Inflammatory macrophage treated with lipopolysaccharide for 4 hours (primary cell): ENCODE measurements at regions not wholly inside any gene's neighbourhood (a gene's known extent, or its start where the extent isn't known, plus 50 kb on each side); places are given as distances from the start of the nearest gene placed in this dataset.
A peak's percentile ranks its signal among the peaks of the same experiment; 100 is the strongest.

Experiments used
- DNase-seq: peaks from one replicate; pipeline ENCODE4 v3.0.0-alpha.2; 2020

DNA sequence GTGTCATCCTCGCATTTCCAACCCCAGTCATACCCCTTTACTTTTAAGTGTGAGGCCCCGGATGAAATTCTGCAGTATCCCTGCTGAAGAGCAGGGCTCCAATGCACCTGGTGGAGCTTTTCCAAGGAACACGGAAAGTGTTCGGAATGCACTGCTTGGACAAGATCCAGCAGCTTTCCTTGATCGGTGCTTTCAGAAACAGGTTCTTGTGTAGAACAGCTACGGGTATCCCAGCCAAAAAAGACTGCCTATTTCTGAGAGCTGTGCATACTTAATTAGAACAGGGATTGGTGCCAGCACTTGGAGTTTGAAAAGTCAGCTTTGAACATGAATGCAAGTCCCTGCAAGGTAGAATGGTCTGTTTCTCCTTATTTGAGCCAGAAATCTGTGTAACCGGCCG lies 87.2 kb upstream of the C1QTNF9B start:
- no peak for DNase-seq

DNA sequence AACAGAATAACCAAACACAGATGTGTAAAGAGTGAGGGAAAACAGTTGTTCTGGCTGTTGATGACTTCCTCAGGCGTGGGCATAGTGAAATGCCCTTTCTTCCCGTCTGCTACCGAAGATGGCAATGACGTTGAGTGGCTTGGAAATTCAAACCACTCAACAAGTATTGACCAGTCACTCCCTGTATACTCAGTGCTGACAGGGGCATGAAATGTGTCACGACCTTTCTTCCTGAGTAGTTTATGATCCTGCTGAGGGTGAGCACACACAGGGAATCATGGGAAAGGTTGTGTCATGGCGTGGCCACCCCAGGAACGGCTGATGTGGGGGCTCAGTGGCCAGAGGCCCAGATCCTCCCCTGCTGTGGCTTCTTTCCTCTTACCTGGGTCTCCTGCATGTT lies 87.8 kb upstream of the C1QTNF9B start:
- no peak for DNase-seq

DNA sequence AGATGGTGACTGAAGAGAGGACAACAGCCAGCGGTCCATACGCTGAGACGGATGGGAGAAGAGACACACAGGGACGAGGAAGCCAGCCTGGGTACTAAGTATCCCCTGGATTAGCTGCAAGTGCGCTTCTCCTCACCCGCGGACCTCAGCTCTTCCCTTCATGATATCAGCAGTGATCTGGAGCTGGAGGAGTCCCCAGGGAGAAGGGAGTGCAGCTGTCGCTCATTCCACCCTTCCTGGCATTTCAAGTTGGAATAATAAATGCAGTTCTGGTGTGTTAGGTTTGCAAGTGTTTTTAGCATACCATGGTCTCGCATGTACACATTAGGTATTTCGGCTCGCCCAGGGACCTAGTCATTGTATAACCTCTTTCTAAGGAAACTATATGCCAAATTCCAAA lies 88.5 kb upstream of the C1QTNF9B start:
- no peak for DNase-seq

DNA sequence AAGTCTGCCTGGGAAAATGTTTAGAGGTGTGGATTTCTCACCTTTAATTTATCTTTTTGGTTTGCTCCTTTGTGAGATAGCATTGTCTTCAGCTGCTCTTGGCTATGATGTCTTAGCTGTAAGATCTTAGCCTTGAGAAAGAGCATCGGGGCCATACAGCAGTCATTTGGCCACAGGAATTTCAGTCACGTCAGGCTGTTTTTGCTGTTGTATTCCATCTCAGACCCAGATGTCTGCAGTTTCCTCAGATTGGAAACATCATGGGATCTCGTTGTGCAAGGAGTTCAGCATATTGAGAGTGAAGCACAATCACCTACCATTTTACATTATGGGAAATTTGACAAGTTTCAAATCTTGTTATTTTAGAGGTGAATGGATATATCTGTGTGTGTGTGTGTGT lies 89.3 kb upstream of the C1QTNF9B start:
- no peak for DNase-seq

DNA sequence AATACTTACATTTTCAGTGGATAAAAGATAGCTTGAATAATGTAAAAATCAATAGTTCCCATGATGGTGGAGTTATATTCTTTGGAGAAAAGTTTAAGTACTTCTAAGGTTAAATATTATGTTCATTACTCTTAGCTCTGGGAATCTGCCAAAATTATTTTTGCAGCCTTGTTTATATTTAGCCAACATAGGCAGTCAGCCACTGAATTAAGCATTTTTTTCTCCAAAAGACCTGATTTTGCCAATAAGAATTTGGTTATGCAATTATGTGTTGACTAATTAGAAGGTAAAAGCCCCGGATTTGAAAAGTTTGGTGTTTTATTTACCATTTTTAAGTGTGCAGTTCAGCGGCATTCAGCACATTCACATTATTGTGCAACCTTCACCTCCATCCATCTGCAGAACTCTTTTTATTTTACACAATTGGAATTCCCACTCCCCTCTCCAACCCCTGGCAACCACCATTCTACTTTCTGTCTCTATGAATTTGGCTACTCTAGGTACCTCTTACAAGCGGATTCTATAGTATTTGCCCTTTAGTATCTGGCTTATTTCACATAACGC lies 90.1 kb upstream of the C1QTNF9B start:
- no peak for DNase-seq

DNA sequence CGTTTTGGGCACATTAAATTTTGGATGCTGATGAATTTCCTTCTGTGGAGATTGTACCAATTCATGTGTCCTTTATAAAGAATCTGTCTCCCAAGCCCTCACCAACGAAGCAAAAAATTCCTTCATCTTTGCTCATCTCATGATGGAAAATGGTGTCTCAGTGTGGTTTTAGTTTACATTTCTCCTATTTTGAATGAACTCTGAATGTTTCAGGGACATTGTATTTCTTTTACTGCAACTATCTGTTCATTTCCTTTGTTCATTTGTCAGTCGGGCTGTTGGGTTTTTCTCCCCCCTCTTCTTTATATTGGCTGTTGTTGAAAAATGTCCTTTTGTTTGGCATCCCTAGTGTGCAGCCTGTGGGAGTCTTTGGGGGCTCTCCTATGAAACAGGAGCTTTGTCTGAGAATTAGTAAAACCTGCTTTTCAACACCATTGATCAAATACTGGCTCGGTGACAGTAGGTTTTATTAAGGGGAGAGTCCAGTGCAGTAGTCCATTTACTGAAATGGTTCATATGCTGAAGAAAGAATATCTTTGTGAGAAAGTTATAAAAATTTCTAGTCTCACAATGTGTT lies 91.3 kb upstream of the C1QTNF9B start:
- no peak for DNase-seq

DNA sequence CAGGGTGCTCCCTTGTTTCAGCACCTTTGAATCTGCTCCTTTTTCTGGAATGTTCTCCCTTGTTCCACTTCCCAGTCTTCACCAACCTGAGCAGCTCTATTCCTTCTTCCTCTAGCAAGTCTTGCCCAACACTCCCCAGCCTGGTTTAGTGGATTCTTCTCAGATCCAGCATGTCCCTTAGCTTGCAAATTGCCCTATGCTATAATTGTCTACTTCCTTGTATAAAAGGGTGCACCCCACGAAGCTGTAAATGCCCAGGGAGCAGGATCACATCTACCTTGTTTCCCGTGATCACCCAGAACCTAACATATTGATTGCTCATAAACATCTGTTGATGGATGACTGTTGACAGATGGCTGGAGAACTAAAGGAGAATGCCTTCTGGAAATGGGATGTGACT lies 93.2 kb upstream of the C1QTNF9B start:
- DNase-seq, result no peak

DNA sequence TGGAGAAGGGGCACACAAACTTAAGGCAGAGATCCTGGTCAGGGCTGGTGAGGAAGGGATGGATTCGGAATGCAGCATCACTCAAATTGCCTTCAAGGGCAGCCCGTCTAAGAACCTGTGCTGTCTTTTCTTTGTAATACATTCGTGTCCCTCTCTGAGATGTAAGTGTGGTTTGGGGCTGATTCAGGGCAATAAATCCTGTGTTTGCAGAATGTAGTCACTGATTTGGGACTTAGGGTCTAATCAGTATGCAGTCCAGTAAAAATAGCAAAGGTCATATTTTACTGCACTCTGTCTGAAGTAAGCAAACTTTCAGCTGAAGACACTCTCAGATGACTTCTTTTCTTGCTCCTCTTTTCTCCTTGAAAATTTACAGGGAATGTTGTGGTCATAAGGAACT lies 93.8 kb upstream of the C1QTNF9B start:
- no peak for DNase-seq

DNA sequence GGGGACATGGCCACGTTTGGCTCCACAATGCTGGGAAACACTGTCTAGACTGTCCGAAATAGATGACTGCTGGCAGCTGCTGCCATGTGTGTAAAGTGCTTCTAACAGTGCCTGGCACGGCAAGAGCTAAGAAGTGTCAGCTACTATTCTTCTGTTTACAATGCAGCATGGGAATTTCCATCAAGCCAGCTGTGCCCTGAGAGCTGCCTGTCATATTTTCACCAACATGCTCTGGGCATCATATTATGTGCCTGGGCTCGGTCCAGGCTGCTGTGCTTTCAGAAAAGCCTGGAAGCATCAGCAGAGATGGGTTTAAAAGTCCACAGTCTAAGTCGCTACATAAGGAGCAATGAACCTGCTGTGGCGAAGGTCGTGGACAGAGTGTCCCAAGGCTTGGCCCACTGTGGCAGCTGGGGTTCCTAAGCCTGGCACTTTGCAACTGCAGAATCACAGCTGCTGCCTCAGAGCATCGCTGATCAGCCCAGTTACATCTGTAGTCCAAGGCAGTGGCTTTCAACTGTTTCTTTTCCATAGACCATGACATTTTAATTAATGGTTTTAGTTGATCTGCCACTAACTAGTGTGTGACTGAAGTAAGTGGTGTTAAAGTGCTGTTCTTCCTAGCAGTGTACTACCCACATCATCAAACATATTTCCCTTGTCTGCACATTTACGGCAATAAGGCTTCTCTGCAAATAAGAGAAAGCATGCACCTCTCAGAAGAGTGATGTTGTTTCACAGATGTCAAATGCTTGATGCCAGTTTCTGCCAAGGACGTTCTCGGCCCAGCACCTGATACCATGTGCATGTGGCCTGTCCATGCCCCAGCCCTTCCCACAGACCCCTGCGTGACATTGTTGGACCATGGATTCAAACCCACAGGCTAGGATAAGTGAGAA lies 95.7 kb upstream of the C1QTNF9B start:
- DNase-seq, result no peak

DNA sequence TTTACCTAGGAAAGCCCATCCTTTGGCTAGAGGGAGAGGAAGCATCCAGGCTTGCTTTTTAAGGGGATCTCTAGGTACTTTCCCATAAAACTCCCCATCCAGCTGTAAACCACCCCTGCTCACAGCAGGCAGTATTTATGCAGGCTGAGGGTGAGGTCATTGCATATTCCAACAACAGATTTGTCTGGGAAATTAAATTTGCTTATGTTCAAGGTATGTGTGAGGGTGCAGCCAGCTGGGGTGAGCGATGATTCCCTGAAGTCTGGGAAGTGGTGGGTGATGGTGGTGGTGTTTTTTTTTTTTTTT lies 96.3 kb upstream of the C1QTNF9B start:
- peak; percentile 34 for DNase-seq

DNA sequence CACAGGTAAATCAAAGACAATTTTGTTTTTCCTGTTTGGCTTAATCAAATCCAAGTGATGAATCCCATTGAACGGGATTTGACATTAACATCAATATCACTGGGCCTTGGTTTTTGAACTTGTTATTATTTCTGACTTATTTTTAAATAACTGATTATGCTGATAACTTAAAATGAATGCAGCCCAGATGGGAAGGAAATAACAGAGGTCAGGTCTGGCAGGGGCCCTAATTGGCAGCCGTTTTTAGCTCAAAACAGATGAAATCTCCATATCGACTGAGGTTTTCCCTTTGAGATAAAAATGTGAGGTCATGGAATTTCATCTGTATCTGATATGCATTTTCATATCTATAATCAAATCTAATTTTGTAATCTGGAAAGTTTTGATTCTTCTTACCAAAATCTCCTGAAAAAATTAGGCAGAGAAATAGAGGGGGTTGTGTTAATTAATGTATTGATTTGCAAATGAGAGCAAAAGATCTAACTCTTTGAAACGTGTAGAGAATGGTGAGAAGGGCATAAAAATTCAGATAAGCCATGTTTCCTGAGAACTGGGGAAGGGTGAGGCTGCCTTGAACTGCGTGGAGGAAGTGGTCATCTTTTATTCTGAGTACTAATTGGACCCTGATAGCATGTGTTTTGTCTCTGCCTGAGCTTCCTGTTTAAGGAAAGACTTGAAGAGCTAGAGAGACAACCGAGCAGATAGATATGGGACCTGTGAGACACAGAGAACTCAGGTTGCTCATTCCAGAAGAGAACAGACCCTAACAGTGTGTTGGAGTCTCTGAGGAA lies 98.2 kb upstream of the C1QTNF9B start:
- DNase-seq, result no peak

DNA sequence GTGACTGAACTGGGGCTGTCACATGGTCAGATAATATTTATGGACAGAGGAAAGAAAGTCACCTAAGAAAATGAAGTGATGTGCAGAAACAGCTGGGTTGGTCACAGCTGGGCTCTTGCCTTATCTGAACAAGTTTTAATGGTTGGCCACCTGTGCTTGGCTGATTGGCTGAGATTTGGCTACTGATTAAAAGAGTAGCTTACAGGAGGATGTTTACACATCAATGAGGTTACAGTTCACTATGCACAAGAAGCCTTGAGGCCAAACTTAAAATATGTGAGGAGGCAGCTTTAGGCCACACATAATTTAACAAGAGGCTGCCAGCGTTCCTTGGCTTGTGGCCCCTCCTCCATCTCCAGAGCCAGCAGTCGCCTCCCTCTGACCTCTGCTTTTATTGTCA lies 99.2 kb upstream of the C1QTNF9B start:
- DNase-seq, result no peak

DNA sequence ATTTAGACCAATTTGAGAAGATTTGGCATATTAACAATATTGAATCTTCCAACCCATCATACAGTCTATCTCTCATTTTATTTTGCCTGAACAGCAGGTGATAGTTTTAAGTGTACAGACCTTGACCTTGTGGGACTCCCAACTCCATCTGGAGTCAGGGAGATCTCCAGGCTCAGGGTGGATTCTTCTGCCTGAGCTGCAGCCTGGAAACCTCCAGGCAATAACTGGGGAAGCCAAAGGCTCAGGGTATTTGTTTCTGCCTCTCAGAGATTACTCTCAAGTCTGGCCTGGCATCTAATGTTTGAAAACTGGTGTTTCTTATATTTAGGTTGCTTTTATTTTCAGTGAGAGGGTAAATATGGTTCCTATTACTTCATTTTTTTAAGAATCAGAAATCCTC lies 102.1 kb upstream of the C1QTNF9B start:
- DNase-seq, result no peak

DNA sequence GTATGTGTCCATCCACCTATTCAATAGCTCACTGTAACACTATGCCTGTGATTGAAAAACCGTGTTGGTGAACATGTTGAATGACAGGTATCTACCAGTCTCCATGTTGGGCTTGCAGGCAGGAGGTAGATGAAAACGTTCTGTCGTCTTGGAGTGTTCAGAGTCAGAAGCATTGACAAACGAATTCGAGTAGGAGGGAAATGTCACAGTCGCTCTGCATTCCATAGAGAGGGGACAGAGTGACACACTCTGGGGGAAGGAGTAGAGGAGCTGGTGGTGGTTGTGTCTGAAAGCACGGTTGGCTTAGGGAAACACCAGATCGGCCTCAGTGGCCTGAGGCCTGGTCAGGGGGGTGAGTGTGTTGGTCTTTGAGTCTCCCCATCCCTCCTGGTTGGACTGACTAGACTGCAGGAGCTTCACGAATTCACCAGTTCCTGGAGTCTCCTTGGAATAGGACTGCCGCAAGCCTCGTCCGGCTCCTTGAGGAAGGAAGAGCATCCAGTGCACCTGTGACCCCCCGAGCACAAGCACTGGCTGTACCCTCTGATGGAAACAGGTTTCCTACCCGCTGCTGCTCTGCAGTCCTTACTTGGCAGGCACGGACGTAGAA lies 105.0 kb upstream of the C1QTNF9B start:
- DNase-seq, result no peak

DNA sequence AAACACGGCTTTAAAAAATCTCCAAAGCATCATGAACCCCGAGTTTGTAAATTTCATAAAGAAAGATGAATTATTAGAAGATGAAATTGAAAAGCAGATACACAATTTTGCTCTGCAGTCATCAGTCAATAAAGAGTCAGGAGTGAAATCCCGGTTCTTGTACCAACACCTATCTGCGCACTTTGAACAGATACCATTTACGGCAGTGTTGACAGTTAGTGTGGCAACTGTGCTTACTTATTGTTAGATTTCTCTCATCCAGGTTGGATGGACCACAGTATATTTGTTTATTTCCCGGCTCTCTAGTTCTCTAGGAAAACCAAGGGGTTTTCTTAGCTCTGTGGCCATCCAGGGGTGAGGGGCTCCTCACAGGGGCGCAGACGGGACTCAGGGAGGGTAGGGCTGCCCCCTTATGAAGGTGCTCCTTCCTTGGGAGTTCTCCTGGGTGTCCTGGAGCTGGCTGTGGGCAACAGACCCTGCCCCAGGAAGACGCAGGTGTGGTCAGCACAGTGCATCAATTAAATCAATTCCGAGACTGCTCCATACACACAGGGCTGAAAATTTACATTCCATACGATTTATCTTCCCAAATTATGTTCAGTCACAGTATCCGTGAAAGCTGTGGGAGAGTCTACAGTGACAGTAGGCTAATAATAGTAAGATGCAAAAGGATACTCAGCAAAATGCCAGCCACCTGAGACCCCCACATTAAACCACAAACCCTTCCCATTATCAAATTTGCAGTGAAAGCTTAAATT lies 107.0 kb upstream of the C1QTNF9B start:
- no peak for DNase-seq

DNA sequence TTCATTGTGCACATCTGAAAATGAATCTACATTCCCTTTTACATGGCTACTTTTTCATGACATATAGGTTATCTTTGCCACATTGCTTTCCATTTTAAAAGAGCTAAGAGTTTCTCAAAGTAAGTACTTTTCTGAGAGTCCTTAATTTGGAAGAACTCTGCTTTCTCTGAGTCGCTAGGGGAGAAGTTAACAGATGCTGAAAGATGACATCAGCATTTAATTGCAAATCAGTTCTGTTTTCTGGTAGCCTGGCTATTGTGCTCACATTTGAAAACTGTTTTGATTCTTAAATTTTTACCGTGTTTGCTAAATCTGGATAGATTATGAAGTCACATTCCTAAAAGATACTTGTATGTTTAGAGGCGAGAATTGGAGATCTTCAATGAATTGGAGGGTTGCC lies 107.7 kb upstream of the C1QTNF9B start:
- DNase-seq, result no peak

DNA sequence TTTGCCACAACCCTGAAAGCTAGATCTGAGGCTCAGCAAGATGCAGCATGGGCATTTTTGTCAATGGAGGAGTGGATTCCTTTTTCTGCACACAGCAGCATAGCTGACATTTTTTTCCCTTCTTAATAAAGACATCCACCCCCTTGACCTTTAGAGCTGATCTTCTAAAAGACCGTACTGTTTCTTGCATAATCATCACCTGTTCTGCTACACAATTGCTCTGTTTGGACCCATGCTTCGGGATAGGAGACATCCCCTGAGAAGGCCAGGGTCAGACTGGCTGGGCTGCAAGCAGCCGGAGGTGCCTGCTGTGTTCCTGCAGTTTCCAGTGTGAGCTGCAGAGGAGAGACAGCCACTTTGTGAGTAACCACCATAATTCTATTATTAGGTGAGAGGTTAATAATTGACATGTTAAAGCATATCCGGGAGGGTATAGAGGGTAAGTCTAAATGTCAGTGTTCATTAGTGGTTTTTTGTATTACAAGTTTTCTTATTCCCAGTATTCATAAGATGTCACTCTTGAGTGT lies 108.5 kb upstream of the C1QTNF9B start:
- no peak for DNase-seq

DNA sequence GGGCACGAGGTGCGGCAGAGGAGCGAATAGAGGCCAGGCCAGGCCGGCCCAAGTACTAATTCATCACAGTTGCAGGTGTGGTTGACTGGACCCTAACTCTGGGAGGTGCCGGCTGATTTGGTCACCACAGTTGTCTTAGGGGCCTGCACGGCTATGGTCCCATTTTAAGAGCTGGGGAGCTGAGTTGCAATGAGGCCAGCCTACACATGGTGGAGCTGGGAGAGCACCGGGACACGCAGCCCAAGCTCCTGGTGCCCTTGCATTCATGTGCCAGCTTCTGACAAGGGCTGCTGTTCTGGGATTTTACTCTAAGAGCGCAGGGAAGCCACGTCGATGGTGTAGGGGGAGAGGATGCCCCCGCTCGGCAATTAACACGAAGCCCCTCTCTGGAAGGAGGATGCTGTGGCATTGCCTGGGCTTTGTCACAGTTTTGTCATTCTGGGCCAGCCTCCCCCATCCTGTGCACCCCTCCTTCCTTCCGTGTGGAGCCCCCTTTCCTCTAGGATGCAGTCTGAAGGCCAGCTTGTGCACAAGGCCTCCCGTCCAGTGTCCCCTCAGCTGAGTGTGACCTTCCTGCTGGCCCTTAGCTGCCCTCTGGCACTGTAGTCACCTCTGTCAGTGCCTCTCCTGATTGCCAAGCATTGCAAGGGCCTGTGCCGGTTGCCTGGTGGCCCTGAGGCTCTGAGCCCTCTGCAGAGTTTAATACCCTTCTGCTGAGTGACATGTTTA lies 109.4 kb upstream of the C1QTNF9B start:
- DNase-seq, result no peak

DNA sequence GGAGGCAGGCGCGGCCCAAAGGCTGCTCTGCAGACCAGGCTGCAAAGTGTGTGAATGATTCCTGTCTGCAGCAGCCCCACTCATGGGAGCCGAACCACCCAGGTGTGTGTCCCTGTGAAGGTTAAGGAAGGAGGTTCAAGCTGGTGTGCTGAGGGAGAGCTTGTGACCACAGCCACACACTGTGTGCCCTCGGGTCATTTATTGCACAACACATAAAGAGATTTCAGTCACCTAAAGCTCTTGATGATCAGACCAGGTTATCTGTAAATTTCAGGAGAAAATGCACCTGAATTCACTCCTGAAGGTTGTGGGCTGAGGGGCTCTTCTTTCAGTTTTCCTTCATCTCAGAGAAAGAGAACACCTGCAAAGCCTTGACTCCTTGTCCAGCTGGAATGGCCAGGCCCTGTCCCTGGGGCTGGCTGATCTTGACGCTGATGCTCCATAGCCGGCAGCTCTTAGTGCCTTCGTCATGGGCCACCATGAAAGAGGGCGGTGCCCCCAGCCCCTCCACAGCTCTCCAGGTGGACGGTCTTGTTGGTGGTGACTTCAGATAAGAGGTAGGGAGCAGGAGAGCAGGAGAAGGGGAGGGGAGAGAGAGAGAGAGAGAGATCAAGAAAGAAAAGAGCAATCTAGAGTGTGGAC lies 110.8 kb upstream of the C1QTNF9B start:
- DNase-seq, result no peak

DNA sequence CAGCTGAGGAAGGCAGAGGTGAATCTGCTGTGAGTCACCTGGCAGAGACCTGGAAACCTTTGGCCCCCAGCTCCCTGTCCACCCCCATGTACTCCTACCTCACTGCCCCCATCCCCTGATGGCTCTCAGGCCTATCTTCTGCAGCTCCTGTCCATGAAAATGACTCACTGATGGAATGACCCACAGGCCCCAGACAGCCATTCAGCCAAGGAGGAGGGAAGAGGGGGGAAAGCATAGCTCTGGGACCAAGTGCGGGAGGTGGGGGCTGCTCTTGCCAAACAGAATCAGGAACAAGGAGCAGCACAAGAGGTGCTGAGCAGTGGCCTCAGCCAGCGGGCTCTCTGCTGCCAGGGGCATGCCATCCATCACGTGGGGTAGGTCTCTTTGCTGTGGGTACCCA lies 111.4 kb upstream of the C1QTNF9B start:
- no peak for DNase-seq

DNA sequence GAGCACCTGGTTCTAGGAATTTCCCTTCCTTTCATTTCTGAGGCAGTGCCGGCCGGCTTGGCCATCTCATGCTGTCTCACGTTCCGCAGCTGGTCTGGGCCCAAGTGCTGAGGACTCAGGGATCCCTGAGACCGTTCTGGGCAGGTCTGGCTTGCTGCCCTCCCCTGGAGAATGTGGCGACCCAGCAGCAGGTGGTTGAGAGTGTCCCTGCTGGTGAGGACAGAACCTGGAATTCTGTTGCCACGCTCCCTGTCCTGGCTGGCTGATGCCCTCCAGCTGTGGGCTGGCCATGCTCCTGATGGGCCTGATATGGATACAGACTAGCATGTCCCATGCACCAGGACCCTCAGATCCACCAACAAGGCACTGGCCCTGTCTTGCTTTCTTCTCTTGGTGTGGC lies 114.0 kb upstream of the C1QTNF9B start:
- no peak for DNase-seq
